Naive thymus-derived CD8-positive, alpha-beta T cell (primary cell): ENCODE measurements at regions not wholly inside any gene's neighbourhood (a gene's known extent, or its start where the extent isn't known, plus 50 kb on each side); places are given as distances from the start of the nearest gene placed in this dataset.
A peak's percentile ranks its signal among the peaks of the same experiment; 100 is the strongest.
"Not testable (repeated sequence)": the region's sequence is repeated elsewhere in the genome, so short reads cannot be mapped to it uniquely, and the experiment has no call there.

Source experiments
- ATAC-seq, 2 donors: fragments of 150-1000 bp; cut with Tn5 transposase in 1 of 2; sonication (Bioruptor Pico), chemical (Tn5 transposase) in 1 of 2; 1 replicate in 1 of 2; 2 replicates in 1 of 2; pipeline ENCODE4 v1.10.0; 2021; ENCODE audit warnings: mild to moderate bottlenecking in 2 of 2, moderate library complexity in 2 of 2
- POLR2A ChIA-PET: fragments of 350-600 bp; sonication (Branson Sonifier 250); formaldehyde crosslinking; loops from one replicate; lab custom pipeline; 2021; ENCODE audit warnings: antibody characterized with exemption; lab: Charles Lee
- DNase-seq, 10 donors: peaks; one replicate each; pipeline versions ENCODE4 v3.0.0 to v3.0.0-alpha.2; 2020 to 2022
- H3K27ac Mint-ChIP-seq, 10 donors: one replicate each; pipeline ENCODE4 v1.8.0; 2020 to 2022; ENCODE audit warnings: mild to moderate bottlenecking in 10 of 10, mixed read lengths in 10 of 10, moderate library complexity in 4 of 10, inconsistent platforms in 1 of 10
- H3K27me3 Mint-ChIP-seq, 5 donors: one replicate each; pipeline ENCODE4 v1.8.0; 2021 to 2022; ENCODE audit warnings: mixed read lengths in 5 of 5
- H3K36me3 Mint-ChIP-seq, 3 donors: one replicate each; pipeline ENCODE4 v1.8.0; 2020 to 2022; ENCODE audit warnings: mixed read lengths in 3 of 3, mild to moderate bottlenecking in 2 of 3, inconsistent platforms in 1 of 3
- H3K4me1 Mint-ChIP-seq, 4 donors: one replicate each; pipeline ENCODE4 v1.8.0; 2021 to 2022; ENCODE audit warnings: mixed read lengths in 4 of 4
- H3K4me3 Mint-ChIP-seq, 10 donors: one replicate each; pipeline ENCODE4 v1.8.0; 2020 to 2022; ENCODE audit warnings: mild to moderate bottlenecking in 10 of 10, mixed read lengths in 10 of 10, moderate library complexity in 6 of 10, inconsistent platforms in 1 of 10
- H3K9me3 Mint-ChIP-seq, 9 donors: one replicate each; pipeline ENCODE4 v1.8.0; 2020 to 2022; ENCODE audit warnings: mixed read lengths in 9 of 9, mild to moderate bottlenecking in 3 of 9, inconsistent platforms in 1 of 9, moderate library complexity in 1 of 9

- H3K9me3 Mint-ChIP-seq = peaks cover 0 to 21% (median 9%) of the 10 kb centered on the region in 9 donors
- H3K27me3 Mint-ChIP-seq, H3K36me3 Mint-ChIP-seq, POLR2A ChIA-PET, H3K27ac Mint-ChIP-seq, H3K4me1 Mint-ChIP-seq, DNase-seq, ATAC-seq, H3K4me3 Mint-ChIP-seq: not testable (repeated sequence)
Measured at GRCh38 chr5:124017321-124017720, 505.3 kb downstream of the CSNK1G3 start.

GRCh38 chr5:124007675-124008398 is 495.9 kb downstream of the CSNK1G3 start:
- DNase-seq (no peak), ATAC-seq (no peak)
- POLR2A ChIA-PET = no interaction called here
- Mint-ChIP-seq H3K9me3 (peaks cover 0 to 44% (median 21%) of the 10 kb centered on the region in 9 donors), H3K27me3 (no peaks in the 10 kb centered on the region), H3K27ac (peak overlapping the region in 1 of 10 donors; percentile 43), H3K4me3 (no peak overlapping the region), H3K4me1 (no peaks in the 10 kb centered on the region), H3K36me3 (peaks cover 0 to 5% (median 2%) of the 10 kb centered on the region in 3 donors)

GRCh38 chr5:124001036-124001615 is 489.1 kb downstream of the CSNK1G3 start:
- Mint-ChIP-seq H3K9me3 (peaks cover 0 to 11% (median 3%) of the 10 kb centered on the region in 9 donors), H3K4me3 (no peak overlapping the region), H3K27ac (no peak overlapping the region), H3K36me3 (no peaks in the 10 kb centered on the region), H3K27me3 (no peaks in the 10 kb centered on the region), H3K4me1 (no peaks in the 10 kb centered on the region)
- no peak for ATAC-seq
- no peak for DNase-seq
- POLR2A ChIA-PET = no interaction called here

GRCh38 chr5:124000538-124000937 is 488.6 kb downstream of the CSNK1G3 start:
- DNase-seq (no peak), ATAC-seq (no peak)
- H3K9me3 Mint-ChIP-seq = peaks cover 0 to 11% (median 0%) of the 10 kb centered on the region in 9 donors
- H3K27ac Mint-ChIP-seq = no peak overlapping the region
- H3K36me3 Mint-ChIP-seq = no peaks in the 10 kb centered on the region
- H3K27me3 Mint-ChIP-seq = no peaks in the 10 kb centered on the region
- no peak overlapping the region for H3K4me3 Mint-ChIP-seq
- POLR2A ChIA-PET = no interaction called here
- no peaks in the 10 kb centered on the region for H3K4me1 Mint-ChIP-seq

- Mint-ChIP-seq H3K36me3 (no peaks in the 10 kb centered on the region), H3K4me1 (no peaks in the 10 kb centered on the region), H3K9me3 (peaks cover 0 to 4% (median 0%) of the 10 kb centered on the region in 9 donors), H3K27ac (no peak overlapping the region), H3K27me3 (no peaks in the 10 kb centered on the region), H3K4me3 (no peak overlapping the region)
- no peak for ATAC-seq
- POLR2A ChIA-PET = no interaction called here
- DNase-seq = no peak
Measured at GRCh38 chr5:123997462-123998215, 485.7 kb downstream of the CSNK1G3 start.

GRCh38 chr5:123997064-123997461 is 485.1 kb downstream of the CSNK1G3 start:
- no peaks in the 10 kb centered on the region for H3K4me1 Mint-ChIP-seq
- ATAC-seq = no peak
- H3K27ac Mint-ChIP-seq = no peak overlapping the region

GRCh38 chr5:123992641-123993040 is 480.7 kb downstream of the CSNK1G3 start:
- H3K4me1 Mint-ChIP-seq = no peaks in the 10 kb centered on the region
- POLR2A ChIA-PET = no interaction called here
- H3K36me3 Mint-ChIP-seq = no peaks in the 10 kb centered on the region
- no peak for ATAC-seq
- H3K27ac Mint-ChIP-seq = no peak overlapping the region
- DNase-seq = no peak
- H3K4me3 Mint-ChIP-seq = no peak overlapping the region
- peaks cover 0 to 9% (median 0%) of the 10 kb centered on the region in 9 donors for H3K9me3 Mint-ChIP-seq
- no peaks in the 10 kb centered on the region for H3K27me3 Mint-ChIP-seq

More at GRCh38 chr5:123997064-123997461, 485.1 kb downstream of the CSNK1G3 start:
- no peaks in the 10 kb centered on the region for H3K36me3 Mint-ChIP-seq
- H3K27me3 Mint-ChIP-seq = no peaks in the 10 kb centered on the region
- no peak for DNase-seq
- POLR2A ChIA-PET = no interaction called here
- peaks cover 0 to 4% (median 0%) of the 10 kb centered on the region in 9 donors for H3K9me3 Mint-ChIP-seq
- H3K4me3 Mint-ChIP-seq = no peak overlapping the region

GRCh38 chr5:123987956-123988355 is 476.0 kb downstream of the CSNK1G3 start:
- Mint-ChIP-seq H3K27ac (no peak overlapping the region), H3K4me3 (no peak overlapping the region), H3K4me1 (no peaks in the 10 kb centered on the region), H3K27me3 (no peaks in the 10 kb centered on the region), H3K36me3 (no peaks in the 10 kb centered on the region), H3K9me3 (peaks cover 0 to 39% (median 7%) of the 10 kb centered on the region in 9 donors)
- DNase-seq (no peak), ATAC-seq (no peak)
- POLR2A ChIA-PET = no interaction called here

- H3K4me1 Mint-ChIP-seq = peaks cover 0 to 10% (median 0%) of the 10 kb centered on the region in 4 donors
- no peak for DNase-seq
- no peaks in the 10 kb centered on the region for H3K27me3 Mint-ChIP-seq
- POLR2A ChIA-PET = no interaction called here
- H3K4me3 Mint-ChIP-seq = no peak overlapping the region
- no peak for ATAC-seq
- H3K9me3 Mint-ChIP-seq = peaks cover 0 to 19% (median 0%) of the 10 kb centered on the region in 9 donors
- H3K36me3 Mint-ChIP-seq = no peaks in the 10 kb centered on the region
- no peak overlapping the region for H3K27ac Mint-ChIP-seq
Measured at GRCh38 chr5:123976379-123977033, 464.5 kb downstream of the CSNK1G3 start.

GRCh38 chr5:123975521-123975920 is 463.5 kb downstream of the CSNK1G3 start:
- POLR2A ChIA-PET, H3K4me3 Mint-ChIP-seq, H3K27ac Mint-ChIP-seq, H3K27me3 Mint-ChIP-seq, DNase-seq, ATAC-seq, H3K36me3 Mint-ChIP-seq: not testable (repeated sequence)
- Mint-ChIP-seq H3K9me3 (peaks cover 0 to 26% (median 0%) of the 10 kb centered on the region in 9 donors), H3K4me1 (peaks cover 0 to 10% (median 0%) of the 10 kb centered on the region in 4 donors)

GRCh38 chr5:123966781-123967180 is 454.8 kb downstream of the CSNK1G3 start:
- H3K36me3 Mint-ChIP-seq = no peaks in the 10 kb centered on the region
- H3K4me1 Mint-ChIP-seq = no peaks in the 10 kb centered on the region
- POLR2A ChIA-PET = no interaction called here
- H3K27me3 Mint-ChIP-seq = peaks cover 0 to 1% (median 0%) of the 10 kb centered on the region in 5 donors
- peaks cover 0 to 26% (median 3%) of the 10 kb centered on the region in 9 donors for H3K9me3 Mint-ChIP-seq
- no peak overlapping the region for H3K27ac Mint-ChIP-seq
- no peak for ATAC-seq
- H3K4me3 Mint-ChIP-seq = no peak overlapping the region
- no peak for DNase-seq

GRCh38 chr5:123965626-123966025 is 453.6 kb downstream of the CSNK1G3 start:
- peaks cover 0 to 1% (median 0%) of the 10 kb centered on the region in 5 donors for H3K27me3 Mint-ChIP-seq
- no peak overlapping the region for H3K27ac Mint-ChIP-seq
- POLR2A ChIA-PET = no interaction called here
- DNase-seq (no peak), ATAC-seq (no peak)
- no peak overlapping the region for H3K4me3 Mint-ChIP-seq
- H3K4me1 Mint-ChIP-seq = no peaks in the 10 kb centered on the region
- peaks cover 0 to 20% (median 0%) of the 10 kb centered on the region in 9 donors for H3K9me3 Mint-ChIP-seq
- H3K36me3 Mint-ChIP-seq = no peaks in the 10 kb centered on the region
